Neural progenitor cell (in vitro differentiated cells): ENCODE measurements at regions not wholly inside any gene's neighbourhood (a gene's known extent, or its start where the extent isn't known, plus 50 kb on each side); places are given as distances from the start of the nearest gene placed in this dataset.
A peak's percentile ranks its signal among the peaks of the same experiment; 100 is the strongest.

ENCODE experiments used
- DNase-seq: peaks from one replicate; pipeline ENCODE4 v3.0.0-alpha.2; 2016; ENCODE audit warnings: low spot score
- H2AFZ ChIP-seq: fragments of 200-600 bp; sonication (generic); replicated peaks from 2 replicates; pipeline ENCODE4 v1.6.1; 2016; ENCODE audit warnings: antibody characterized with exemption
- H3F3A ChIP-seq: fragments of 200-600 bp; sonication (generic); 2 replicates; pipeline ENCODE4 v1.6.1; 2016; ENCODE audit warnings: antibody characterized with exemption, low read depth
- H3K27ac ChIP-seq: fragments of 200-600 bp; sonication (generic); 2 replicates; pipeline ENCODE4 v1.5.1; 2016; ENCODE audit warnings: mild to moderate bottlenecking
- H3K27me3 ChIP-seq: fragments of 200-600 bp; sonication (generic); 2 replicates; pipeline ENCODE4 v1.6.1; 2016; ENCODE audit warnings: mild to moderate bottlenecking, moderate library complexity
- H3K36me3 ChIP-seq: fragments of 200-600 bp; sonication (generic); 2 replicates; pipeline ENCODE4 v1.5.1; 2016
- H3K4me1 ChIP-seq: fragments of 200-600 bp; sonication (generic); 2 replicates; pipeline ENCODE4 v1.6.1; 2016; ENCODE audit warnings: mixed run types
- H3K4me2 ChIP-seq: fragments of 200-600 bp; sonication (generic); 2 replicates; pipeline ENCODE4 v1.6.1; 2016
- H3K4me3 ChIP-seq: fragments of 200-600 bp; sonication (generic); 2 replicates; pipeline ENCODE4 v1.5.1; 2016
- H3K79me2 ChIP-seq: fragments of 200-600 bp; sonication (generic); 2 replicates; pipeline ENCODE4 v1.6.1; 2016; ENCODE audit warnings: low read depth
- H3K9ac ChIP-seq: fragments of 200-600 bp; sonication (generic); 2 replicates; pipeline ENCODE4 v1.6.1; 2016
- H3K9me3 ChIP-seq: fragments of 200-600 bp; sonication (generic); 2 replicates; pipeline ENCODE4 v1.5.1; 2016; ENCODE audit warnings: low read depth
- H4K20me1 ChIP-seq: fragments of 200-600 bp; sonication (generic); 2 replicates; pipeline ENCODE4 v1.6.1; 2016; ENCODE audit warnings: low read depth
- H3K27ac Mint-ChIP-seq: 3 replicates; pipeline ENCODE4 v1.8.0; 2021; ENCODE audit warnings: mixed read lengths
- H3K27me3 Mint-ChIP-seq: 2 replicates; pipeline ENCODE4 v1.8.0; 2022; ENCODE audit warnings: low read depth, mild to moderate bottlenecking, inconsistent platforms, moderate library complexity, mixed read lengths; ENCODE audit not compliant: insufficient read depth
- H3K36me3 Mint-ChIP-seq: 3 replicates; pipeline ENCODE4 v1.8.0; 2021; ENCODE audit warnings: mixed read lengths
- H3K4me1 Mint-ChIP-seq: 3 replicates; pipeline ENCODE4 v1.8.0; 2021; ENCODE audit warnings: mixed read lengths
- H3K4me3 Mint-ChIP-seq: 3 replicates; pipeline ENCODE4 v1.8.0; 2021; ENCODE audit warnings: mild to moderate bottlenecking, moderate library complexity, mixed read lengths
- H3K9me3 Mint-ChIP-seq: 3 replicates; pipeline ENCODE4 v1.8.0; 2020; ENCODE audit warnings: mixed read lengths
- EZH2 ChIP-seq: fragments of 200-600 bp; sonication (generic); IDR thresholded peaks from 2 replicates; pipeline ENCODE4 v1.6.1; 2017; ENCODE audit warnings: antibody characterized with exemption, mild to moderate bottlenecking, moderate library complexity
- EZH2phosphoT487 ChIP-seq: fragments of 200-600 bp; sonication (generic); IDR thresholded peaks from 2 replicates; pipeline ENCODE4 v1.6.1; 2017; ENCODE audit warnings: antibody characterized with exemption
- TF ChIP-seq, protein P1 (sequence below): fragments of 200-600 bp; sonication (generic); IDR thresholded peaks from 2 replicates; pipeline ENCODE4 v1.5.1; 2017; ENCODE audit warnings: antibody characterized with exemption, mild to moderate bottlenecking

DNA sequence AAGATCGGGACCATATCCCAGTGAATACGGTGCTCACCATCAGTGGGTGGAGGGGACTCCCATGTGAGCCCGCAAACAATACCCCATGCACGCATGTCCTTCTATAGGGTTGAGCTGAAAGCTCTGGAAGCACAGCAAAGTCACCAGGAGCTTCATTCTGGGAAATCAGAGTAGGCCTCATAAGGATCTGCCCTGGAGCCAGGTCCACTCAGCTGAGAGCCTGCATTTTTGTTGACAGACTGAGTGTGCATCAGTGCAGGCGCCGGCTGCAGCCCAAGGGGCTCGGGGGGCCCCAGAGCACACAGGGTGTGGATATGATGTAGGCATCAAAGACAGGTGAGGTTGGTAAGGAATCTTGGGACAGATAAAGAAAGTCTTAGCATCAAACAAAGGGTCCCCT, 79.8 kb upstream of the CD93 start:
- Histone ChIP-seq H3K4me1 (peaks cover 8% of the 10 kb centered on the region), H3K79me2 (no peaks in the 10 kb centered on the region), H3F3A (no peaks in the 10 kb centered on the region), H3K4me2 (no peak overlapping the region), H3K4me3 (no peak overlapping the region), H3K27ac (no peak overlapping the region), H3K36me3 (no peaks in the 10 kb centered on the region), H3K27me3 (no peaks in the 10 kb centered on the region), H2AFZ (no peak overlapping the region), H4K20me1 (no peaks in the 10 kb centered on the region), H3K9ac (no peak overlapping the region), H3K9me3 (no peaks in the 10 kb centered on the region)
- Mint-ChIP-seq H3K9me3 (peaks cover 3% of the 10 kb centered on the region), H3K27me3 (peaks cover 9% of the 10 kb centered on the region), H3K4me3 (no peak overlapping the region), H3K27ac (no peak overlapping the region), H3K4me1 (no peaks in the 10 kb centered on the region), H3K36me3 (no peaks in the 10 kb centered on the region)
- TF ChIP-seq, protein P1, sequence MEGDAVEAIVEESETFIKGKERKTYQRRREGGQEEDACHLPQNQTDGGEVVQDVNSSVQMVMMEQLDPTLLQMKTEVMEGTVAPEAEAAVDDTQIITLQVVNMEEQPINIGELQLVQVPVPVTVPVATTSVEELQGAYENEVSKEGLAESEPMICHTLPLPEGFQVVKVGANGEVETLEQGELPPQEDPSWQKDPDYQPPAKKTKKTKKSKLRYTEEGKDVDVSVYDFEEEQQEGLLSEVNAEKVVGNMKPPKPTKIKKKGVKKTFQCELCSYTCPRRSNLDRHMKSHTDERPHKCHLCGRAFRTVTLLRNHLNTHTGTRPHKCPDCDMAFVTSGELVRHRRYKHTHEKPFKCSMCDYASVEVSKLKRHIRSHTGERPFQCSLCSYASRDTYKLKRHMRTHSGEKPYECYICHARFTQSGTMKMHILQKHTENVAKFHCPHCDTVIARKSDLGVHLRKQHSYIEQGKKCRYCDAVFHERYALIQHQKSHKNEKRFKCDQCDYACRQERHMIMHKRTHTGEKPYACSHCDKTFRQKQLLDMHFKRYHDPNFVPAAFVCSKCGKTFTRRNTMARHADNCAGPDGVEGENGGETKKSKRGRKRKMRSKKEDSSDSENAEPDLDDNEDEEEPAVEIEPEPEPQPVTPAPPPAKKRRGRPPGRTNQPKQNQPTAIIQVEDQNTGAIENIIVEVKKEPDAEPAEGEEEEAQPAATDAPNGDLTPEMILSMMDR = no peak
- TF ChIP-seq EZH2phosphoT487 (no peak), EZH2 (no peak)
- DNase-seq = no peak

DNA sequence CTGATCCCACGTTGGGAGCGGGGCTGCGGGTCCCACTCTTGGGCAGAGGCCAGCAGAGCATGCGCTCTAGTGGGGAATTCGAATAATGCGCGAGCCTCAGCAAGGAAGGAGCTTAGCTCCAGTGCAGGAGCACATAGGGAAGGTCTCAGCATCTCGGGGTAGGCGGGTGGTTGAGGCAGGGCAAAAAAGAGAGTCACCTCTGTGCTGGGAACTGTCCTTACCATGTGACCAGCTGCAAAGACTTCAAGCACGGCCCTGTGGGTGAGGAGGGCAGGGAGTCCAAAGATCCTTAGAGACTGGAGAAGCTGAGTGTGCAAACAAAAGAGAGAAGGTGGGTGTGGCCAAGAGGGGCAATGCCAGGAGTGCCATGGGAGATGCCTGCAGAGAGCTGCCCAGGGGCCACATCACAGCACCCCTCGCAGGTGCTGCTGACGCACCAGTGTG, 79.2 kb upstream of the CD93 start:
- no peak overlapping the region for H3K27ac Mint-ChIP-seq
- peak; percentile 48 for DNase-seq
- Histone ChIP-seq H3F3A (no peaks in the 10 kb centered on the region), H4K20me1 (no peaks in the 10 kb centered on the region), H3K27ac (no peak overlapping the region), H3K79me2 (no peaks in the 10 kb centered on the region), H3K9me3 (no peaks in the 10 kb centered on the region), H3K36me3 (no peaks in the 10 kb centered on the region), H2AFZ (peak overlapping the region; percentile 50), H3K4me1 (peaks cover 12% of the 10 kb centered on the region), H3K9ac (no peak overlapping the region), H3K4me3 (no peak overlapping the region), H3K27me3 (no peaks in the 10 kb centered on the region), H3K4me2 (no peak overlapping the region)
- no peak overlapping the region for H3K4me3 Mint-ChIP-seq
- peaks cover 3% of the 10 kb centered on the region for H3K9me3 Mint-ChIP-seq
- no peaks in the 10 kb centered on the region for H3K36me3 Mint-ChIP-seq
- peaks cover 9% of the 10 kb centered on the region for H3K27me3 Mint-ChIP-seq
- TF ChIP-seq EZH2 (no peak), EZH2phosphoT487 (no peak)
- TF ChIP-seq, protein P1 = peak; percentile 27
- H3K4me1 Mint-ChIP-seq = peaks cover 3% of the 10 kb centered on the region

DNA sequence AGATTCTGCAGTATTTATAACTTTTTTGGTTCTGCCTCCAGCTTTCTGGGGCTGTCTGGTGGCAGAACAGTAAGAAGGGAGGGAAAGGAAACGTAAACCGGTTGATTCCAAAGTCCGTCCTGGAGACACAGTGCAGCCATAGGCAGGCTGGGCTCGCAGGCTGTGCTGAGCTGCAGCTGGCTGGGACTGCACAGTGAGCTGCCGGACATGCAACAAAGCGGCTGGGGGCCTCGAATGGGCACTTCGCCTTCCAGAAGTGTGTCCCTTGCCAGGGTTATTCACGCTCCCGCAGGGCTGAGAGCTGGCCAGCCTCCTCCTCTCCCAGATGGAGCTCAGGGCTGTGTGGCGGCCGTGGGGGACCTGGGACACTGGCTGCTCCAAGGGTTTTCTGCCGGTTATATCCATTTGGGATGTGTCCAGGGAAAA, 78.1 kb upstream of the CD93 start:
- no peaks in the 10 kb centered on the region for H3K9me3 ChIP-seq
- no peaks in the 10 kb centered on the region for H4K20me1 ChIP-seq
- no peak for TF ChIP-seq EZH2phosphoT487
- TF ChIP-seq EZH2 = no peak
- TF ChIP-seq, protein P1 = no peak
- peaks cover 9% of the 10 kb centered on the region for H3K27me3 Mint-ChIP-seq
- H3K4me1 ChIP-seq = peaks cover 20% of the 10 kb centered on the region
- H3K79me2 ChIP-seq = no peaks in the 10 kb centered on the region
- DNase-seq = no peak
- peaks cover 3% of the 10 kb centered on the region for H3F3A ChIP-seq
- H3K9me3 Mint-ChIP-seq = peaks cover 3% of the 10 kb centered on the region
- H3K27ac Mint-ChIP-seq = no peak overlapping the region
- peaks cover 7% of the 10 kb centered on the region for H3K4me1 Mint-ChIP-seq
- no peaks in the 10 kb centered on the region for H3K36me3 Mint-ChIP-seq
- H2AFZ ChIP-seq = no peak overlapping the region
- no peaks in the 10 kb centered on the region for H3K27me3 ChIP-seq
- no peaks in the 10 kb centered on the region for H3K36me3 ChIP-seq
- no peak overlapping the region for H3K4me3 Mint-ChIP-seq
- H3K4me2 ChIP-seq = no peak overlapping the region
- no peak overlapping the region for H3K4me3 ChIP-seq
- H3K27ac ChIP-seq = no peak overlapping the region
- no peak overlapping the region for H3K9ac ChIP-seq
